Calu3 (cell line): ENCODE measurements at regions not wholly inside any gene's neighbourhood (a gene's known extent, or its start where the extent isn't known, plus 50 kb on each side); places are given as distances from the start of the nearest gene placed in this dataset.

Source experiments
- BruUV-seq: library from RNA; stranded (reverse); fragments of 400-500 nt; replicated peaks from 2 replicates; lab custom pipeline; 2021; lab: Mats Ljungman, UMichigan
- CTCF ChIA-PET: fragments of 300-600 bp; sonication (Branson Sonifier 250); formaldehyde crosslinking; loops from one replicate; lab custom pipeline; 2022; ENCODE audit warnings: antibody characterized with exemption; lab: Charles Lee
- DNase-seq: peaks from one replicate; pipeline ENCODE4 v3.0.0; 2022
- H3K27ac Mint-ChIP-seq: one replicate; pipeline ENCODE4 v1.8.0; 2022; ENCODE audit warnings: mixed read lengths; ENCODE audit not compliant: unreplicated experiment
- H3K27me3 Mint-ChIP-seq: one replicate; pipeline ENCODE4 v1.8.0; 2022; ENCODE audit warnings: mixed read lengths; ENCODE audit not compliant: unreplicated experiment
- H3K36me3 Mint-ChIP-seq: one replicate; pipeline ENCODE4 v1.8.0; 2022; ENCODE audit warnings: mild to moderate bottlenecking, moderate library complexity, mixed read lengths; ENCODE audit not compliant: insufficient read depth, unreplicated experiment
- H3K4me1 Mint-ChIP-seq: one replicate; pipeline ENCODE4 v1.8.0; 2022; ENCODE audit warnings: mild to moderate bottlenecking, low read depth, mixed read lengths; ENCODE audit not compliant: unreplicated experiment
- H3K4me3 Mint-ChIP-seq: one replicate; pipeline ENCODE4 v1.8.0; 2022; ENCODE audit warnings: mild to moderate bottlenecking, low read depth, moderate library complexity, mixed read lengths; ENCODE audit not compliant: unreplicated experiment
- H3K9me3 Mint-ChIP-seq: one replicate; pipeline ENCODE4 v1.8.0; 2022; ENCODE audit warnings: low read depth, mixed read lengths; ENCODE audit not compliant: unreplicated experiment
- intact Hi-C: fragments of 100-400 bp; cut with micrococcal nuclease; formaldehyde crosslinking; loops from one replicate; pipeline ENCODE4 v1.10.0; 2022; ENCODE audit not compliant: unreplicated experiment
- TF ChIP-seq, protein P1 (sequence below): fragments of 200-600 bp; IDR thresholded peaks from one replicate; pipeline ENCODE4 v1.8.0; 2022; ENCODE audit warnings: antibody characterized with exemption; ENCODE audit not compliant: unreplicated experiment

GRCh38 chr11:47915374-47915773, 65.0 kb upstream of the PTPRJ start:
- no peak overlapping the region for H3K27ac Mint-ChIP-seq
- intact Hi-C loops = no loop called here
- no TSS peak for BruUV-seq
- no peaks in the 10 kb centered on the region for H3K36me3 Mint-ChIP-seq
- CTCF ChIA-PET = no interaction called here
- DNase-seq = peak; percentile 36
- no peaks in the 10 kb centered on the region for H3K9me3 Mint-ChIP-seq
- H3K4me3 Mint-ChIP-seq = no peak overlapping the region
- no peaks in the 10 kb centered on the region for H3K27me3 Mint-ChIP-seq
- H3K4me1 Mint-ChIP-seq = peaks cover 31% of the 10 kb centered on the region
- TF ChIP-seq, protein P1, sequence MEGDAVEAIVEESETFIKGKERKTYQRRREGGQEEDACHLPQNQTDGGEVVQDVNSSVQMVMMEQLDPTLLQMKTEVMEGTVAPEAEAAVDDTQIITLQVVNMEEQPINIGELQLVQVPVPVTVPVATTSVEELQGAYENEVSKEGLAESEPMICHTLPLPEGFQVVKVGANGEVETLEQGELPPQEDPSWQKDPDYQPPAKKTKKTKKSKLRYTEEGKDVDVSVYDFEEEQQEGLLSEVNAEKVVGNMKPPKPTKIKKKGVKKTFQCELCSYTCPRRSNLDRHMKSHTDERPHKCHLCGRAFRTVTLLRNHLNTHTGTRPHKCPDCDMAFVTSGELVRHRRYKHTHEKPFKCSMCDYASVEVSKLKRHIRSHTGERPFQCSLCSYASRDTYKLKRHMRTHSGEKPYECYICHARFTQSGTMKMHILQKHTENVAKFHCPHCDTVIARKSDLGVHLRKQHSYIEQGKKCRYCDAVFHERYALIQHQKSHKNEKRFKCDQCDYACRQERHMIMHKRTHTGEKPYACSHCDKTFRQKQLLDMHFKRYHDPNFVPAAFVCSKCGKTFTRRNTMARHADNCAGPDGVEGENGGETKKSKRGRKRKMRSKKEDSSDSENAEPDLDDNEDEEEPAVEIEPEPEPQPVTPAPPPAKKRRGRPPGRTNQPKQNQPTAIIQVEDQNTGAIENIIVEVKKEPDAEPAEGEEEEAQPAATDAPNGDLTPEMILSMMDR = no peak

DNA sequence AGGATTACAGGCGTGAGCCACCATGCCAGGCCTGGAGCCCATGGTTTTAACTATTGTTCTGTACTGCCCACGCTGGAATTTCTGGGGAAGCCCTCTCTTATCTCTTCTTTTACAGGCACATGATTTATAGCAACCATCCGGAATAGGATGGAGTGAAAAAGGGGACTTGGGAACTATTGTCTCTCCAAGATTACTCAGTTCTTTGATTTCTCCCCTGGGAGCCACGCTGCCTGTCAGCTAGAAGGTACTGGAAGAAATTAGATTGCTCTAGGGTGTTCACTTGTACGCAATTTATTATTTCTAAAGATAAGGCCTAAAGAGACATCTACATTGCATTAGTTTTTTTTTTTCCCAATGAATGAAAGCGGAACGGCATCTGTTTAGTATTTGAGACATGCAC, 65.6 kb upstream of the PTPRJ start:
- DNase-seq = no peak
- Mint-ChIP-seq H3K36me3 (no peaks in the 10 kb centered on the region), H3K27me3 (no peaks in the 10 kb centered on the region), H3K9me3 (no peaks in the 10 kb centered on the region), H3K4me1 (peaks cover 26% of the 10 kb centered on the region), H3K4me3 (no peak overlapping the region), H3K27ac (no peak overlapping the region)
- BruUV-seq = no TSS peak
- intact Hi-C loops = no loop called here
- TF ChIP-seq, protein P1 = no peak
- CTCF ChIA-PET = no interaction called here

GRCh38 chr11:47913529-47914244, 65.5 kb upstream of the NUP160 start:
- Mint-ChIP-seq H3K27me3 (no peaks in the 10 kb centered on the region), H3K27ac (no peak overlapping the region), H3K36me3 (no peaks in the 10 kb centered on the region), H3K4me3 (no peak overlapping the region), H3K9me3 (no peaks in the 10 kb centered on the region), H3K4me1 (peaks cover 16% of the 10 kb centered on the region)
- CTCF ChIA-PET = interaction anchor here (0.5 kb wide), 1 partner anchor 20 kb away, joined by 6 read pairs; no protein-coding TSS in a partner anchor
- no TSS peak for BruUV-seq
- no peak for DNase-seq
- intact Hi-C loops = no loop called here
- TF ChIP-seq, protein P1 = no peak

DNA sequence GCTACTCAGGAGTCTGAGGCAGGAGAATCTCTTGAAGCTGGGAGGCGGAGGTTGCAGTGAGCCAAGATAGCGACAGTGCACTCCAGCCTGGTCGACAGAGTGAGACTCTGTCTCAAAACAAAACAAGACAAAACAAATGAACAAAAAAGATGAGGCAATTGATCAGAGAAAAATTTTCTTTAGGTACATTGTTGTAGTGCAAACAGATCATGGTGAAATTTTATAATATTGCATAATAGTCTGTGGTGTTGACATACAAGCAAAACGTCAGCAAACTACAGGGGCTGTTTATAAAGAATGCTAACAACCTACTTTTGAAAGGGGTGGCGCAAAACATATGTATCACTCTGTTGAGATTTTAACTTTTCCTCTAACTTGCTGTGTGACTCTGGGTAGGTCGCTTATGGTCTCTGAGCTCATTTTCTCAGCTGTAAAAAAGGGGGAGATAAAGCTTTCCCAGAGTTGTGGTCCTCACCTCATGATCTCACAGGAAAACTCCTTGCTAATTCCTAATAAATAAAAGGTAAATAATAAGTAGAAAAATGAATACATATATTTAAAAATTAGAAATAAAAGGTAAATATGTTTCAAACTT, 64.8 kb upstream of the NUP160 start:
- CTCF ChIA-PET = interaction anchor here (0.5 kb wide), 1 partner anchor 20 kb away, joined by 6 read pairs; no protein-coding TSS in a partner anchor

More for the DNA sequence above, 64.8 kb upstream of the NUP160 start:
- intact Hi-C loops = no loop called here
- H3K4me1 Mint-ChIP-seq = peaks cover 15% of the 10 kb centered on the region
- H3K36me3 Mint-ChIP-seq = no peaks in the 10 kb centered on the region
- TF ChIP-seq, protein P1 = no peak
- H3K4me3 Mint-ChIP-seq = no peak overlapping the region
- no peak for DNase-seq
- H3K9me3 Mint-ChIP-seq = no peaks in the 10 kb centered on the region
- H3K27me3 Mint-ChIP-seq = no peaks in the 10 kb centered on the region
- no TSS peak for BruUV-seq
- no peak overlapping the region for H3K27ac Mint-ChIP-seq
